ENCODE measurements at regions not wholly inside any gene's neighbourhood (a gene's known extent, or its start where the extent isn't known, plus 50 kb on each side); places are given as distances from the start of the nearest gene placed in this dataset.

DNA sequence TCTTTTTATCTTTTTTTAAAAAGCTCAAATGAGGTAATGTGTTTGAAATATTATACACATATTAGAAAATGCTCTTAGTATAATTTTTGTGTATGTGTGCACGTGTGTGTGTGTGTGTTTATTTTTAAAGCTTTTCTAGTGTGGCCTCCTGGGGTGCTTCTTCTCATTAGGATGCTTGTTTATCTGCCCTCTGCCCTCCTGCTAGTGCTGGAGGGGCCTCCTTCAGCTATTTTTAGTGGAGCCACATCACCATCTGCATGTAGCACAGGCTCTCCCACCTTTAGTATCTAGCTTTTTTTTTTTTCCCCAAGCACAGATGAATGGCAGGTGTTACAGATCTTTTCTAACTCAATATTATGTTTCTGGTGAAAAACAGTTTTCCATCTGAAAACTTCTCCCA lies 155.7 kb upstream of the TMEM229A start (continued):
- TF ChIP-seq, protein P1, sequence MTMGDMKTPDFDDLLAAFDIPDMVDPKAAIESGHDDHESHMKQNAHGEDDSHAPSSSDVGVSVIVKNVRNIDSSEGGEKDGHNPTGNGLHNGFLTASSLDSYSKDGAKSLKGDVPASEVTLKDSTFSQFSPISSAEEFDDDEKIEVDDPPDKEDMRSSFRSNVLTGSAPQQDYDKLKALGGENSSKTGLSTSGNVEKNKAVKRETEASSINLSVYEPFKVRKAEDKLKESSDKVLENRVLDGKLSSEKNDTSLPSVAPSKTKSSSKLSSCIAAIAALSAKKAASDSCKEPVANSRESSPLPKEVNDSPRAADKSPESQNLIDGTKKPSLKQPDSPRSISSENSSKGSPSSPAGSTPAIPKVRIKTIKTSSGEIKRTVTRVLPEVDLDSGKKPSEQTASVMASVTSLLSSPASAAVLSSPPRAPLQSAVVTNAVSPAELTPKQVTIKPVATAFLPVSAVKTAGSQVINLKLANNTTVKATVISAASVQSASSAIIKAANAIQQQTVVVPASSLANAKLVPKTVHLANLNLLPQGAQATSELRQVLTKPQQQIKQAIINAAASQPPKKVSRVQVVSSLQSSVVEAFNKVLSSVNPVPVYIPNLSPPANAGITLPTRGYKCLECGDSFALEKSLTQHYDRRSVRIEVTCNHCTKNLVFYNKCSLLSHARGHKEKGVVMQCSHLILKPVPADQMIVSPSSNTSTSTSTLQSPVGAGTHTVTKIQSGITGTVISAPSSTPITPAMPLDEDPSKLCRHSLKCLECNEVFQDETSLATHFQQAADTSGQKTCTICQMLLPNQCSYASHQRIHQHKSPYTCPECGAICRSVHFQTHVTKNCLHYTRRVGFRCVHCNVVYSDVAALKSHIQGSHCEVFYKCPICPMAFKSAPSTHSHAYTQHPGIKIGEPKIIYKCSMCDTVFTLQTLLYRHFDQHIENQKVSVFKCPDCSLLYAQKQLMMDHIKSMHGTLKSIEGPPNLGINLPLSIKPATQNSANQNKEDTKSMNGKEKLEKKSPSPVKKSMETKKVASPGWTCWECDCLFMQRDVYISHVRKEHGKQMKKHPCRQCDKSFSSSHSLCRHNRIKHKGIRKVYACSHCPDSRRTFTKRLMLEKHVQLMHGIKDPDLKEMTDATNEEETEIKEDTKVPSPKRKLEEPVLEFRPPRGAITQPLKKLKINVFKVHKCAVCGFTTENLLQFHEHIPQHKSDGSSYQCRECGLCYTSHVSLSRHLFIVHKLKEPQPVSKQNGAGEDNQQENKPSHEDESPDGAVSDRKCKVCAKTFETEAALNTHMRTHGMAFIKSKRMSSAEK (CRISPR knock-in tag; IDR thresholded peaks at IDR 0.05; ENCODE audit: borderline replicate concordance), result no peak
- TF ChIP-seq ZNF232 (CRISPR knock-in tag; IDR thresholded peaks at IDR 0.05) (no peak), SP1 (CRISPR knock-in tag; conservative IDR thresholded peaks at IDR 0.05) (no peak), PRRX2 (CRISPR knock-in tag; IDR thresholded peaks at IDR 0.05) (no peak), NR3C1 (CRISPR knock-in tag; conservative IDR thresholded peaks at IDR 0.05; ENCODE audit: low read depth) (no peak)
- TF ChIP-seq, protein P2, sequence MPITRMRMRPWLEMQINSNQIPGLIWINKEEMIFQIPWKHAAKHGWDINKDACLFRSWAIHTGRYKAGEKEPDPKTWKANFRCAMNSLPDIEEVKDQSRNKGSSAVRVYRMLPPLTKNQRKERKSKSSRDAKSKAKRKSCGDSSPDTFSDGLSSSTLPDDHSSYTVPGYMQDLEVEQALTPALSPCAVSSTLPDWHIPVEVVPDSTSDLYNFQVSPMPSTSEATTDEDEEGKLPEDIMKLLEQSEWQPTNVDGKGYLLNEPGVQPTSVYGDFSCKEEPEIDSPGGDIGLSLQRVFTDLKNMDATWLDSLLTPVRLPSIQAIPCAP (CRISPR knock-in tag; IDR thresholded peaks at IDR 0.05), result no peak

DNA sequence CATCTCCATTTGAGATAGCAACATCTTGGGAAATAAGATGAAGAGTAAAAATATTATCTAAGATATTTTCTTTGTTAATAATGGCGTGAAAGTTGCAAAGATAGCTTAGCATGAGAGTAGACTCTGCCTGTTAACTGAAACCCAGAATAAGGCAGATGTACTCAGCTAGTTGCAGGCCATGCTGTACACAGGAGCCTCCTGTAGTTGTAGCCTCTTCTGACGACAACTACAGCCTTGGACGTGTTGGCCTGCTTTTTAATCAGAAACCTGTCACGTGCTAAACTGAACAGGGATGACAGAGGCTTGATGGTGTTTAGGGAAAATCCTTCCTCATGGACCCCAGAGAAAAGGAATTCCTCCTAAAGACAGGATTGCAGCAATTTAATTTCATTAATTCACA lies 155.1 kb upstream of the TMEM229A start:
- CTCF ChIA-PET, result interaction anchor here (0.6 to 1.4 kb wide), 3 partner anchors 87 to 597 kb away, joined by 3 to 4 read pairs (median 4); no protein-coding TSS in a partner anchor
- no peak for TF ChIP-seq NR2C2 (CRISPR knock-in tag; IDR thresholded peaks at IDR 0.05)
- TF ChIP-seq, protein P3, sequence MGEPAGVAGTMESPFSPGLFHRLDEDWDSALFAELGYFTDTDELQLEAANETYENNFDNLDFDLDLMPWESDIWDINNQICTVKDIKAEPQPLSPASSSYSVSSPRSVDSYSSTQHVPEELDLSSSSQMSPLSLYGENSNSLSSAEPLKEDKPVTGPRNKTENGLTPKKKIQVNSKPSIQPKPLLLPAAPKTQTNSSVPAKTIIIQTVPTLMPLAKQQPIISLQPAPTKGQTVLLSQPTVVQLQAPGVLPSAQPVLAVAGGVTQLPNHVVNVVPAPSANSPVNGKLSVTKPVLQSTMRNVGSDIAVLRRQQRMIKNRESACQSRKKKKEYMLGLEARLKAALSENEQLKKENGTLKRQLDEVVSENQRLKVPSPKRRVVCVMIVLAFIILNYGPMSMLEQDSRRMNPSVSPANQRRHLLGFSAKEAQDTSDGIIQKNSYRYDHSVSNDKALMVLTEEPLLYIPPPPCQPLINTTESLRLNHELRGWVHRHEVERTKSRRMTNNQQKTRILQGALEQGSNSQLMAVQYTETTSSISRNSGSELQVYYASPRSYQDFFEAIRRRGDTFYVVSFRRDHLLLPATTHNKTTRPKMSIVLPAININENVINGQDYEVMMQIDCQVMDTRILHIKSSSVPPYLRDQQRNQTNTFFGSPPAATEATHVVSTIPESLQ (CRISPR knock-in tag; IDR thresholded peaks at IDR 0.05), result no peak
- TF ChIP-seq ZNF263 (CRISPR knock-in tag; IDR thresholded peaks at IDR 0.05; ENCODE audit: low read depth), result no peak
- no peak for TF ChIP-seq CBFB (CRISPR knock-in tag; IDR thresholded peaks at IDR 0.05; ENCODE audit: low read depth)
- TF ChIP-seq KAT7 (CRISPR knock-in tag; IDR thresholded peaks at IDR 0.05; ENCODE audit: borderline replicate concordance), result no peak
- TF ChIP-seq E2F4 (CRISPR knock-in tag; IDR thresholded peaks at IDR 0.05; ENCODE audit: borderline replicate concordance, low read depth), result no peak
- TF ChIP-seq CREM (CRISPR knock-in tag; IDR thresholded peaks at IDR 0.05), result no peak
- TF ChIP-seq ETV6 (CRISPR knock-in tag; IDR thresholded peaks at IDR 0.05), result no peak
- TF ChIP-seq SMAD3 (CRISPR knock-in tag; IDR thresholded peaks at IDR 0.05; ENCODE audit: borderline replicate concordance), result no peak
- no peak for TF ChIP-seq ZBTB43 (CRISPR knock-in tag; IDR thresholded peaks at IDR 0.05)
- TF ChIP-seq NFE2L1 (CRISPR knock-in tag; IDR thresholded peaks at IDR 0.05), result no peak
- no peak for TF ChIP-seq MXD4 (CRISPR knock-in tag; IDR thresholded peaks at IDR 0.05; ENCODE audit: borderline replicate concordance)
- no peak for TF ChIP-seq IRF2 (CRISPR knock-in tag; IDR thresholded peaks at IDR 0.05; ENCODE audit: borderline replicate concordance, low read depth)
- TF ChIP-seq, protein P4, sequence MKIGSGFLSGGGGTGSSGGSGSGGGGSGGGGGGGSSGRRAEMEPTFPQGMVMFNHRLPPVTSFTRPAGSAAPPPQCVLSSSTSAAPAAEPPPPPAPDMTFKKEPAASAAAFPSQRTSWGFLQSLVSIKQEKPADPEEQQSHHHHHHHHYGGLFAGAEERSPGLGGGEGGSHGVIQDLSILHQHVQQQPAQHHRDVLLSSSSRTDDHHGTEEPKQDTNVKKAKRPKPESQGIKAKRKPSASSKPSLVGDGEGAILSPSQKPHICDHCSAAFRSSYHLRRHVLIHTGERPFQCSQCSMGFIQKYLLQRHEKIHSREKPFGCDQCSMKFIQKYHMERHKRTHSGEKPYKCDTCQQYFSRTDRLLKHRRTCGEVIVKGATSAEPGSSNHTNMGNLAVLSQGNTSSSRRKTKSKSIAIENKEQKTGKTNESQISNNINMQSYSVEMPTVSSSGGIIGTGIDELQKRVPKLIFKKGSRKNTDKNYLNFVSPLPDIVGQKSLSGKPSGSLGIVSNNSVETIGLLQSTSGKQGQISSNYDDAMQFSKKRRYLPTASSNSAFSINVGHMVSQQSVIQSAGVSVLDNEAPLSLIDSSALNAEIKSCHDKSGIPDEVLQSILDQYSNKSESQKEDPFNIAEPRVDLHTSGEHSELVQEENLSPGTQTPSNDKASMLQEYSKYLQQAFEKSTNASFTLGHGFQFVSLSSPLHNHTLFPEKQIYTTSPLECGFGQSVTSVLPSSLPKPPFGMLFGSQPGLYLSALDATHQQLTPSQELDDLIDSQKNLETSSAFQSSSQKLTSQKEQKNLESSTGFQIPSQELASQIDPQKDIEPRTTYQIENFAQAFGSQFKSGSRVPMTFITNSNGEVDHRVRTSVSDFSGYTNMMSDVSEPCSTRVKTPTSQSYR (CRISPR knock-in tag; IDR thresholded peaks at IDR 0.05), result no peak
- TF ChIP-seq ZNF396 (CRISPR knock-in tag; IDR thresholded peaks at IDR 0.05; ENCODE audit: borderline replicate concordance), result no peak
- no peak for TF ChIP-seq AR (CRISPR knock-in tag; IDR thresholded peaks at IDR 0.05)

More for the DNA sequence above, 155.1 kb upstream of the TMEM229A start:
- Mint-ChIP-seq H3K9me3 (no peaks in the 10 kb centered on the region), H3K4me1 (peaks cover 26% of the 10 kb centered on the region), H3K4me3 (no peak overlapping the region), H3K27ac (no peak overlapping the region), H3K36me3 (no peaks in the 10 kb centered on the region), H3K27me3 (ENCODE audit: low read depth) (no peaks in the 10 kb centered on the region)
- no peak for DNase-seq (ENCODE audit: low spot score)
- no peak for ATAC-seq
- POLR2A ChIA-PET, result no interaction called here

All from WTC11 (cell line).